HL-60/S4 treated with phorbol 12-myristate 13-acetate at 8.2 ng/mL for 4 days and 3 days (cell line): ENCODE measurements at regions not wholly inside any gene's neighbourhood (a gene's known extent, or its start where the extent isn't known, plus 50 kb on each side); places are given as distances from the start of the nearest gene placed in this dataset.

Source experiments
- in situ Hi-C: fragments of 300-500 bp; cut with MboI; formaldehyde crosslinking; loops from 2 replicates; pipeline ENCODE4 v1.15.0; 2022; ENCODE audit warnings: low sequenced_read_pairs

DNA sequence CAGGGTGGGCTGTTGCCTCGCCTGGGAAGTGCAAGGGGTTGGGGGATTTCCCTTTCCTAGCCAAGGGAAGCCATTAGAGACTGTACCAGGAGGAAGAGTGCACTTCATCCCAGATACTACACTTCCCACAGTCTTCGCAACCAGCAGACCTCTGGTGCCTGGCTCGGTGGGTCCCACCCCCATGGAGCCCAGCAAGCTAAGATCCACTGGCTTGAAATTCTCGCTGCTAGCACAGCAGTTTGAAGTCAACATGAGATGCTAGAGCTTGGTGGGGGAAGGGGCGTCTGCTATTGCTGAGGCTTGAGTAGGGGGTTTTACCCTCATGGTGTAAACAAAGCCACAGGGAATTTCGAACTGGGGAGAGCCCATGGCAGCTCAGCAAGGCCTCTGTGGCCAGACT is 586.4 kb downstream of the HTR1A start:
- in situ Hi-C loops: no loop called here

DNA sequence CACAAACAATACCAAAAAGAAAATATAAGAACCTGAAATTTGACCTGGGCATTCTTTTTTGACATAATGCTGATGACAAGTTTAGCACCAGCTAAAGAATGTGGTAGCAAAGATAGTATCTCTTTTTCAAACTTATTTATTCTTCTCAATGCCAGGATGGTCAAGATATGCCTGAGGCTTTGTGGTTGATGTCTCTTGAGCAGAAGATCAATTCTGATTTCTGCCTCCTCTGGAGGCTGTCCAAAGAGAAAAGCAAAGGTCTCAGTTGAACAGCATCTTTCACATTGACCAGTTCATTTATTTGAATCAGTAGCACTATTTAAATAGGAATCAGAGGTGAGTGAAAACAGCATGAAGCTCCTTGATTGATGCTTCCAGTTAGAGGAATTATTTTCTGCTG is 588.2 kb downstream of the HTR1A start:
- in situ Hi-C loops: no loop called here

DNA sequence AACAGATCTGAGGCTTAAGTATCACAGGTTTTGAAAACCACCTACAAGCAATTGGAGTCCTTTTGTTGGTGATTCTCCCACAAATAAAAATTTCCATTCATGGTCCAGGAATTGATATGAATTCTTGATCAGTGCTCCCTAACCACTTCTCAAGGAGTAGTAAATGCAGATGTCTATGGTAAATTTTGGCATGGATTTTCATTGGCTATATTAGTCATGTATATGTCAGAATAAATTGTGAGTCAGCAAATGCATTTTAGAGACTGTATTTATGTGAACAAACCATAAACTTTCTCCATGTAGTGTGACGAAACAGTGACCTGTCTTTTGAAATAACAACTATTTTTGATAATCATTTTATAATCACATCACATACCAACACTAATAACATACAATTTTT is 611.1 kb downstream of the HTR1A start:
- in situ Hi-C loops: no loop called here

DNA sequence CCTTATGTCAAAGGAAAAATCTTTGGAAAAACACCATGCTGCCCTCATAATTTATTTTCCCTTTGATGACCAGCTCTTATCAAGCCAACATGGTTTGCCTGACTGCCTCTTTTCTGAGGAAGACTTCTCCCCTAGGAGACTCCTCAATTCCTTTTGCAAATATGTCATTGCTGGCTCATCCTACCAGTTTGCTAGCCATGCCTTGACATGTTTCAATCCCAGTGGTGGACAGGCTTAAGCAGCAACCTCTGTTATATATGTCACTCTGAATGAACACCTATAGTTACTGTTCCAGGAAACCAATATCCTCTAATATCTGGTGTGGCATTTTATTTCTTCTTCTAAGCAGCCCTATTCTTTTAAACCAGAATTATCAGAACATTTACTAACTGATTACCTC is 615.8 kb downstream of the HTR1A start:
- in situ Hi-C loops: no loop called here

DNA sequence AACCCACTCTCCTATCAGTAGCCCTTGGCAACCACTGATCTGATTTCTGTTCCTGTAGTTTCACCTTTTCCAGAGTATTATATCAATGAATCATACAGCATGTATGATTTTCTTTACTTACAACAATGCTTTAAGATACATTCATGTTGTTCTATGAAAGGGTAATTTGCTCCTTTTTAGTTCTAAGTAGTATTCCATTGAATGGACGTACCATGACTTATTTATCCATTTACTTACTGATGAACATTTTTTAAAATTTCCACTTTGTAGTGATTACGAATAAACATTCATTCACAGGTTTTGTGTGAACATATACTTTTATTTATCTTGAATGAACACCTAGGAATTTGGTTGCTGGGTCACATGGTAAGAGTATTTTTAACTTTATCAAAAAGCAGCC is 620.8 kb downstream of the HTR1A start:
- in situ Hi-C loops: no loop called here

DNA sequence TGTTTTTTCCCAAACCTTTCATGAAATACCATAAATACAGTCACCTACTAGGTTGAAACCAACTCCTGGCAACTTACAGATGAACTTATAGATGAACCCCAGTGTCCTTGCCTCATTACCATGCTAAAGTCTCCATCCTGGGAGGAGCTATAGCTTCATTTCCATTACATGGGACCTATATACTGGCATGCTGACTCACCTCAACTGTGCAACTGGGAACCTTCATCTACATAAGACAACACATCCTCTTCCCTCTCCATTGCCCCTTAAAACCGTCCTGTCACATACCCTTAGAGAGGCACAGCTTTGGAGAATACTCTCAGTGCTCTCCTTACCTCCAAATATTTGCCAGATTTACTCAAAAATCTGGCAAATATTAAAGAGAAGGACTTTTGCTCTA is 638.3 kb downstream of the HTR1A start:
- in situ Hi-C loops: no loop called here

DNA sequence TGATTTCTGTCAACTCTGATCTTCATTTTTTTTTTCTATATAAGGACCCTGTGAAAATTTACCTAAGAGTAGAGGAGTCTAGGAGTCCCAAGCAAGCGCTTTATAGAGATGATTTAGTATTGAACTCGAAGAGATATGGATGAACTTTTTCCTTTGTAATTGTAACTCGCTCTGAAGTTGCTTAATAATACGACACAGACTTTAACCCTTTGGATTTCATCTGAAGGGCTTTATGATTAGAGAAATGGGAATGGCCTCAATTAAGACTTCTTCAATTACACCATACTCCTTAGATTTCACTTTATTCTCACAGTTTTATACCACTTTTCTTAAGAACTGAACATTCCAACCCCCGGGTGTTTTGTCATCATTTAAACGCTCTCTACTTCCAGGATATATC is 647.7 kb downstream of the HTR1A start:
- in situ Hi-C loops: no loop called here

DNA sequence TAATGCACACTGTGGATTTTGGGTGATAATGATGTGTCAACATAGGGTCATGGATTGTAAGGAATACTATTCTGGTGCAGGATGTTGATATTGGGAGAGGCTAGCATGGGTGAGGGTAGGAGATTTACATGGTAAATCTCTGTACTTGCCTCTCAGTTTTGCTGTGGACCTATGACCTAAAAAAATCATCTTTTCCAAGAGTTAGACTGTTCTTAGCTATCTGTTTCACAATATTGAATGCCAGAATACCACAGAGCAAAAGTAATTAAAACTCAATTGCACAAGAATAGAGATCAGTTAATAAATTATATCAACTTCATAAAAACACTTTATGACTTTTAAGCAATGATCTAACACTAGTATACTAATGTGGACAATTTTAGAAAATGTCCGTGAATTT is 651.6 kb downstream of the HTR1A start:
- in situ Hi-C loops: no loop called here

DNA sequence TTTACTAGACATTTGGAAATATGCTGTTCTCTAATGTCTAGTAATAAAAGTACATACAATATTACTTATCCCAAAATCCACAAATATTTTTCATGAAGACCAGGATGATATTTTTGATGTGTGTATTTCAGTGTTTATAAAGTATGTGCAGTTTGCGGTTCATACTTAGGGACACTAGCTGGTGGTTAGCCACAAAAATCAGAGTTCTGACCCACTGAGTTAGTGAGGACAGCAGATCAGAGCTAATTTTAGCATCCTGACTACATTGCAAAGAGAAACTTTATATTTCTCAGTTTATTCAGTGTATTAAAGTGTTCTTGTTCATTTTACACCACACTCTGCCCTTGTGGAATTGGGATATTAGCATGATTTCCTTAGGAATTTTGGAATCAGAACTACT is 655.3 kb downstream of the HTR1A start:
- in situ Hi-C loops: no loop called here

DNA sequence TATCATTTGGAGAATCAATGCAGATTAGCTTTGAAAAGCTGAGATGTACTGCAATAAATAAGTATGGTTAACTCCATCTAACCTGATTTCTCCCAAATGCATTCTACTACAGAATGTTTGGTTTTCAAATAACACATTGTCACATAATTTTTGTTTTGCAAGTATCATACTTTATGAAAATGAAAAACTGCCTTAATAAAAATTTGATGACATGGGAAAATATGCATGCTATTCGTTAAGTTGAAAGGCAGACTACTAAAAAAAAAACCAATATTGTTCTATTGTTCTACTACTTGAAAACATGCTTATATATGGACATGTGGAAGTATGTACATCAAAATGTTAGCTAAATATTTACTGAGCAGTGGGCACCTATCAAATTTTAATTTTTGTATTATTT is 668.9 kb downstream of the HTR1A start:
- in situ Hi-C loops: no loop called here

DNA sequence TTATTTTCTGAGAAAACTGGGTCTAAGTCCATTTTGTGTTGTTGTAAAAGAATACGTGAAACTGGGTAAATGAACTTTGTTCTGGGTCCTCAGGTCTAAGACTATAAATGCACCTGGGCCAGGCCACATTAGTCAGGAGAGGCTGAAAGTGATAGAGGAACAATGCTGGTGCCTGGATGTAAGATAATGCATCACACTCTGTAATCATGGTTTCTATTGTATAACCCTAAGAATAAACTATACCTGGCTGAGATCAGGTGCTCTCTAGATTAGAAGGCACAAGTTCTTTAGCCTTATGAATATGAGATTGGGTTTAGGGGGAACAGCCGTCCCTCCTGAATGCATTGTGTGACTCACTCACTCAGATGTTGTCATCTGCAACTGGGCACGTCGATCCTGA is 675.5 kb downstream of the HTR1A start:
- in situ Hi-C loops: no loop called here

DNA sequence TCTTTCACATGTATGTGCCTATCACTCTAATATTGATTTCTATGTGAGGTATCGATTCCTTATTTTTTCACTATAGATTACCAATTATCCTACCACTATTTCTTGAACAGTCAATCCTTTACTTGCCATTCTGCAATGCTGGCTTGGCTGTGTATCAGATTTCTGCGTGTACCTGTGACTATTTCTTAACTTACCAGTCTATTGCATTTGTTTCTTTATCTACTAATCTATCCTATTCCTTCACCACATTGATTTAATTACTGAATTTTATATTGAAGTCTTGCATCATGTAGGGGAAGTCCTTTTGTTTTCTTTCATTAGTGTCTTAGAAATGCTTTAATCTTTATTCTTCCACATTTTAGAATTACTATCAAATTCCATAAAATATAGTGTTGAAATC is 684.8 kb downstream of the LRRC70 start:
- in situ Hi-C loops: no loop called here

DNA sequence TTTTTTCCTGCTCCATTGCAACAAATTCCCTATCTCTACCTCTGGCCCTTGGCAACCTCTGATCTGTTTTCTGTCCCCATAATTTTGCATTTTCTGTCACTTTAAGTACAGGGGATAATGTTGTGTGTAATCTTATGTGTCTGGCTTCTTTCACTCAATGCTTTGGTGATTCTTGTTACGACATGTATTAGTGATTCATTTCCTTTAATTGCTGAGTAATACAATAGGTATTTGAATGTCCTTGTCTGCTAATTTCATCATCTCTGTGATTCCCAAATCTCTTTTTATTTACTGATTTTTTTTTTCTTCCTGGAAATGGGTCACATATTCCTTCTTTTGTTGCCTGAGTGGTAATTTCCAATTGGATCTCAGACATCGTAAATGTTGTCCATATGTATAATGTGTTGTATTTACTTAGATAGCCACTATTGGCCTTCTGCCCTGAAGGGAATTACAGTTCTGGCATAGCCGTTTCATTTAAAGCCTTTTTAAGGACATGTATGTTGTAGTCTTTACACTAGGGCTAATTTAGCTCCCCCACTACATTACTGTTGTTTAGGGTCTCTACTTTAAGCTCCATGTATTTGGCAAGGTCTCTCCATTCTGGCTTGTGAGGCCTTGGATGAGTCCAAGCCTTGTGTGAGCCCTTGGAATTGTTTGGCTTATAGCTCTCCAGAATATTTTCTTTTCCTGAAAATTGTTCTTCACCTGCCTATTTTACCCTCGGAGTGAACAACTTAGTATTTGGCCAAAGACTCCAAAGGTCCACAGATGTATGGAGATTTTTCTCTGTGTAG is 683.8 kb downstream of the LRRC70 start:
- in situ Hi-C loops: no loop called here

DNA sequence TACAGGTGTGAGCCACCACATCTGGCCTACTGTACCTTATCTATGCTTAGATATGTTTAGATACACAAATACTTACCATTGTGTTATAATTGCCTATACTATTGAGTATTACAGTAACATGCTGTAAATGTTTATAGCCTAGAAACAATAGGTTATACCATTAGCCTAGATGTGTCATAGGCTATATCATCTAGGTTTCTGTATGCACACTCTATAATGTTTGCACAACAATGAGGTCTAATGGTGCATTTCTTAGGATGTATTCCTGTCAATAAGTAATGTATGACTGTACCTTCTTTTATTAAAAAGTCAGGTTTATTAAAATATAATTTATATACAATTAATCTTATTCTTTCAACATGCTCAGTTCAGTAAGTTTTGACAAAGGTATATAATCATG is 683.1 kb downstream of the LRRC70 start:
- in situ Hi-C loops: no loop called here

DNA sequence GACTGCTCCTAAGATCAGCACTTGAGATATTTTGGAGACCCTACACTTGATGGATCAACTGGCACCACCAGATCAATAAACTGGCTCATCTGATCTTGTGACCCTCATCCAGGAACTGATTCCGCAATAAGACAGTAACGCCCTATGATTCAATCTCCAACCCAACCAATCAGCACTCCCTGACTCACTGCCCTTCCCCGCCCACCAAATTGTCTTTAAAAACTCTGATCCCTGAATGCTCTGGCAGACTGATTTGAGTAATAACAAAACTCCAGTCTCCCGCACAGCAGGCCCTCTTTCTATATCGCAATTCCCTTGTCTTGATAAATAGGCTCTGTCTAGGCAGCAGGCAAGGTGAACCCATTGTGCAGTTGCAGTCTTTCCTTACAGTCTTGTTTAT is 677.0 kb downstream of the LRRC70 start:
- in situ Hi-C loops: no loop called here

DNA sequence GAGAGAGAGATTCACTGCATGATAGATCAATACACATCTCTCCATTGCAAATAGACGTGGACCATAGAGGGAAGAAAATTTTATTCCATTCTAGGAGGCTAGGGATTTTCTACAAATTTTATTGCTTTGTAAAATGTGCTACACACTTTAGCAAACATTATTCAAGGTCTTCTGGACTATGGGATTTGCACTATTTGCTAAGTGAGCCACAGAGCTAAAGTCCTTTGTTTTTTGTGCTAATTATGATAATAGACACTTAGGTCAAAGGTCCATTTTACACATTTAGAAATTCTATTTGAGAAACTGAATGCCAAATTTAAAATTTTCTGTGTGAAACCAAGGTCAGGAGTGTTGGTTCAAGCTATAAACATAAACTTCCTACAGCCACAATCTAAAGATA is 672.3 kb downstream of the LRRC70 start:
- in situ Hi-C loops: no loop called here

DNA sequence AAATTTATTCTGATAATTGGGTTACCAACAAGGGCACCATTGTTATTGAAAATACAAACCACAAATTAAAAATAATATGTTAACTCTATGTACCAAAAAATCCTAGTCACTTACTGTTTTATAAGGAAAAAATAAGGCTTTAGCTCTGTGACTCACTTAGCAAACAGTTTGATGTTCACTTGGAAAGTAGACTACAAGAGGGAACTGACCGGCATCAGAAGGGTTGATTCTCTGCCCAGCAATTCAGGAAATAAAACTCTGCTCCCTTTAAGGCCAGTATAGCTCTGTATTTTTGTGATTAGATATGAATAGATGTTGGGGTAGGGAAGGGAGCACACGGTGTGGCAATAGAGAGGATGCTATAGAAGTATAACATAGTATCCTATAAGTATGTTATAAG is 671.3 kb downstream of the LRRC70 start:
- in situ Hi-C loops: no loop called here

DNA sequence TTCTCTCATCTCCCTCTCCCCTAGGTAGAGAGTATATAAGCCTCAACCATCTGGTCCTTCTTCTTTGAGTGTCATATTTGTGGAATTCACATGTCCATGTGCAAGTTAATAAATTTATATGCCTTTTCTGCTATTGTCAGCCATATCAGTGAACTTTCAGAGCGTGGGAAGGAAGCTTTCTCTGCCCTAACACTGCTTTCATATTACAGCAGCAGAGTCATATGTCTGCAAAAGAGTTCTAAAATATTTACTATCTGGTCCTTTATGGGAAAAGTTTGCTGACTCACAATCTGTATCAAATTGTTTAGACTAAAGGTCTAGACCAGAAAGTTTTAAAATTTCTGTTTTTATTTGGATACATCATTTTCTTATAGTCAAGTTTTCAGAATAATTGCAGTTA is 669.0 kb downstream of the LRRC70 start:
- in situ Hi-C loops: no loop called here

DNA sequence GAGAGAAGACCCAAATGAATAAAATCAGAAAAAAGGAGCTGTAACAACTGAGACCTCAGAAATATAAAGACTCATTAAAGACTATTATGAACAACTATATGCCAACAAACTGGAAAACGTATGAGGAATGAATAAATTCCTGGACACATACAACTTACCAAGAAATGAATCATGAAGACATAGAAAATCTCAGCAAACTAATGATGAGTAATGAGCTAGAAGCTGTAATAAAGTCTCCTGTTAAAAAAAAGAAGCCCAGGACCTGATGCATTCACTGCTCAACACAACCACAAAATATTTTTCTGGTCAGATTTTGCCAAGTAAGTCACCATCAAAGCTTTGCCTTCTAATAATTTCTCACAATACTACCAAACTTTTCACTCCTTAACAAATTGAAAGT is 666.7 kb downstream of the LRRC70 start:
- in situ Hi-C loops: no loop called here

DNA sequence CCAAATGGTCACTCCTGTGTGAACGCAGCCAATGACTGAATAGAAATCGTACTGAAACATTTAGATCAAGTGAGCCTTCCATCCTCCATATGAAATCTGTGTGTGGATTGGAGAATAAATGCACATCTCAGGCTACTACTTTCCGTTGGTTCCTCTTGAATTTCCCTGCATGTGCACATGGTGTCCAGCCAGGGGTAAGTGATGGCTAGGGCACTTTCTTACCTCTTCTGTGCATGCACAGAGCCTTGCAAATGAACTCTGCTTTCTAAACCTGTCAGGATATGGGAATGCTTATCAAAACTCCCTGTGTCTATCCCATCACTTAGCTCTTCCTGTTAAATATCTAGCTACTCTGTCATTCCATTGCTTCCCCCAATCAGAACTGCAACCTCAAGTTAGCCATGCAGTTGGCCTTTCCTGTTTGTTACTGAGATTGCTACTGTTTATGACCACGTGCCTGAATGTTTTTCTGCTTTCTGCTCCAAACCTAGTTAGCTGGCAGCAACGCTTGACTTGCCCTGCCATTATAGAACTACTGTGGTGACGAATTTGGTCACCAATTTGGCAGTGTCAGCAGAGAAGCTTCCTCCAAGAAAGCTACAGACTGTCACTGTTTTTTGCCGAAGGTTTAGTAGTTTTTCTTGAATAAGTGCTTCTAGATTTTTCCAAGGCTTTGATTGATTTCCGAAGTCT is 661.6 kb downstream of the LRRC70 start:
- in situ Hi-C loops: no loop called here

DNA sequence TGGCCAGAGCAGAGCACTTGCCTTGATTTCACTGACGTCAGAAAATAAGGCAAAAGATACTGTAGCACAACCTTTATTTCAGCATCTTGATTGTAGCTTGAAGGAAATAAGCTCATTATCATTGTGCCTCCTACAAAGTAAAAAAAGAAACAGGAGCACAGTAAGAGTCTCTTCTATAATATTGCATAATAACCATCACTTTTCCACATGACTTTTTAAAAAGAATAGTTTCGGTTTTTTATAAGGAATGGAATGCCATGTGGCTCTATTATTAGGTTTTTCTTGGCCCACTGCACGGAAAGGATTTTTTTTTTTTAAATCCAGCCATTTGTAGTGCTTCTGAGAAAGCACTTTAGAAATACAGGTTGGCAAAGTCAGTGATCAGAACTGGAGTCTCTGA is 655.3 kb downstream of the LRRC70 start:
- in situ Hi-C loops: no loop called here

DNA sequence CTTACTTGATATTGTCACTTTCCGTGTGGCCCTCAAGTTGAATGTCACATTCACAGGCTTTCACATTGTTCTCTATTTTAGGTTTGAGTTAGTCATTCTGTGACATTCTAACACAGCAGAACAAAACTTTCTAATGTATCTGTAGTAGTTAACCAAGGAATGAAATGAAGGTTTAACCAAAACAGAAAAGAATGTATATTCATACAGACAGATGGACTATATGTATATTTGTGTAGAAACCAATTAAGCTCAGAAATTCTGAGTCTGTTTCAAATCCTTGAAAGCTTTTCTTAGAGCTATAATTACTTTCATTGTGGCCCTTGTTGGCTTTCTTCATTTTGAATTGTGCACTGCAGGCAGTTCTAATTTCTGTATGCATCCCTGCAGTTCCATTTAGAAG is 654.7 kb downstream of the LRRC70 start:
- in situ Hi-C loops: no loop called here

DNA sequence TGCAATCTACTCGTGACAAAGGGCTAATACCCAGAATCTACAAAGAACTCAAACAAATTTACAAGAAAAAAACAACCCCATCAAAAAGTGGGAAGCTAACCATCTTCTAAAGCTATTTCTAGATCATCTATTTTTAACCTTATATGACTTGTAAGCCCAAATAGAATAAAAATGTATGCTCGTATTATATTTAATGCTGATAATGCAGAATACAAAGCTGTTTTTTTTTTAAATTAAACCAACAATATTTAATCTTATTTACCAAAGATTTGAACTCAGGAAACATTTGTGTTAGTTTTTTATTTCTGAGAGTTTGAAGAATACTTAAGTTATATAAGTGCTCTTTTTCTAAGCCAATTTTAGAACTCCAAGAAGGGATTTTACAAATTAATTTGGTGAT is 652.1 kb downstream of the LRRC70 start:
- in situ Hi-C loops: no loop called here
